Astrocyte (in vitro differentiated cells and primary cell): ENCODE measurements at regions not wholly inside any gene's neighbourhood (a gene's known extent, or its start where the extent isn't known, plus 50 kb on each side); places are given as distances from the start of the nearest gene placed in this dataset.

Source experiments
- DNase-seq: peaks from one replicate; pipeline ENCODE4 v3.0.0-alpha.2; 2010; ENCODE audit warnings: low read depth
- FAIRE-seq: peaks from 2 replicates; lab custom pipeline; 2011; peaks lifted over from hg19 to GRCh38; lab: Jason Lieb, UNC
- H2AFZ ChIP-seq: 2 replicates; pipeline ENCODE4 v1.6.0; 2012; ENCODE audit warnings: low read depth, low read length, inconsistent platforms
- H3K27ac ChIP-seq: 2 replicates; pipeline ENCODE4 v1.5.1; 2011; ENCODE audit warnings: low read depth, low read length, inconsistent platforms
- H3K27me3 ChIP-seq: 2 replicates; pipeline ENCODE4 v1.6.0; 2011; ENCODE audit warnings: low read length, inconsistent platforms; ENCODE audit not compliant: insufficient read depth
- H3K36me3 ChIP-seq: 2 replicates; pipeline ENCODE4 v1.5.1; 2011; ENCODE audit warnings: low read length, inconsistent platforms; ENCODE audit not compliant: insufficient read depth
- H3K4me1 ChIP-seq: 2 replicates; pipeline ENCODE4 v1.5.1; 2011; ENCODE audit warnings: low read length, inconsistent platforms; ENCODE audit not compliant: insufficient read depth
- H3K4me2 ChIP-seq: 2 replicates; pipeline ENCODE4 v1.6.0; 2012; ENCODE audit warnings: low read length, inconsistent platforms
- H3K4me3 ChIP-seq: 2 replicates; pipeline ENCODE4 v1.5.1; 2011; ENCODE audit warnings: low read depth, mild to moderate bottlenecking, low read length, inconsistent platforms; ENCODE audit not compliant: insufficient read depth
- H3K79me2 ChIP-seq: 2 replicates; pipeline ENCODE4 v1.6.0; 2012; ENCODE audit warnings: mild to moderate bottlenecking, low read length, inconsistent platforms; ENCODE audit not compliant: insufficient read depth
- H3K9ac ChIP-seq: 2 replicates; pipeline ENCODE4 v1.6.0; 2012; ENCODE audit warnings: mild to moderate bottlenecking, low read length, inconsistent platforms
- H3K9me3 ChIP-seq: 2 replicates; pipeline ENCODE4 v1.5.1; 2012; ENCODE audit warnings: low read depth, mild to moderate bottlenecking, low read length, inconsistent platforms; ENCODE audit not compliant: insufficient read depth
- H4K20me1 ChIP-seq: 2 replicates; pipeline ENCODE4 v1.6.0; 2012; ENCODE audit warnings: low read length, inconsistent platforms; ENCODE audit not compliant: insufficient read depth
- H3K27ac Mint-ChIP-seq: one replicate; pipeline ENCODE4 v1.8.0; 2021; ENCODE audit warnings: mild to moderate bottlenecking, mixed read lengths; ENCODE audit not compliant: unreplicated experiment
- H3K27me3 Mint-ChIP-seq: one replicate; pipeline ENCODE4 v1.8.0; 2021; ENCODE audit warnings: low read depth, mixed read lengths; ENCODE audit not compliant: unreplicated experiment
- H3K36me3 Mint-ChIP-seq: one replicate; pipeline ENCODE4 v1.8.0; 2021; ENCODE audit warnings: low read depth, mixed read lengths; ENCODE audit not compliant: unreplicated experiment
- H3K4me1 Mint-ChIP-seq: one replicate; pipeline ENCODE4 v1.8.0; 2021; ENCODE audit warnings: low read depth, mixed read lengths; ENCODE audit not compliant: unreplicated experiment
- H3K4me3 Mint-ChIP-seq: one replicate; pipeline ENCODE4 v1.8.0; 2021; ENCODE audit warnings: mild to moderate bottlenecking, moderate library complexity, mixed read lengths; ENCODE audit not compliant: unreplicated experiment
- H3K9me3 Mint-ChIP-seq: one replicate; pipeline ENCODE4 v1.8.0; 2021; ENCODE audit warnings: mild to moderate bottlenecking, mixed read lengths; ENCODE audit not compliant: unreplicated experiment
- EZH2 ChIP-seq: IDR thresholded peaks from 2 replicates; pipeline ENCODE4 v1.6.1; 2012; ENCODE audit warnings: mild to moderate bottlenecking, low read length, inconsistent platforms; ENCODE audit not compliant: insufficient read depth
- TF ChIP-seq, protein P1 (sequence below): IDR thresholded peaks from 2 replicates; pipeline ENCODE4 v1.5.1; 2011; ENCODE audit warnings: low read depth, mild to moderate bottlenecking, inconsistent platforms, low read length, moderate library complexity; ENCODE audit not compliant: insufficient read depth

DNA sequence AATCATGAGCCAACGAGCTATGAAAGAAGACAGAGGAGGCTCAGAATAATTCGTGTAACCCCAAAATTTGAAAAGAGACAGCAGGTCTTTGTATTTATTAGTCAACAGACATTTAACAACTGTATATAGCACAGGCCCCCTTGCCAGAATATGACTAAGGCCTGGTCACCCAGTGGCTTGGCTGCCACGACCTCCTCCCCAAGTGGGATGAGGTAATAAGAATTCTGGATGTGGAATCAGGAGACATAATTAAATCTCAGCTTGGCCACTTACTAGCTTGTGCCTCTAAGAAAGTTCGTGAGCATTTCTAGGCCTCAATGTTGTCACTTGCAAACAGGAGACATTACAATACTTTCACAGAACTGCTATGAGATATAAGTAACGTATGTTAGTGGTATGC lies 134.2 kb upstream of the TNFSF4 start:
- no peak overlapping the region for H2AFZ ChIP-seq
- no peaks in the 10 kb centered on the region for H3K27me3 ChIP-seq
- H3K27ac ChIP-seq: peak overlapping the region; percentile 75
- TF ChIP-seq, protein P1, sequence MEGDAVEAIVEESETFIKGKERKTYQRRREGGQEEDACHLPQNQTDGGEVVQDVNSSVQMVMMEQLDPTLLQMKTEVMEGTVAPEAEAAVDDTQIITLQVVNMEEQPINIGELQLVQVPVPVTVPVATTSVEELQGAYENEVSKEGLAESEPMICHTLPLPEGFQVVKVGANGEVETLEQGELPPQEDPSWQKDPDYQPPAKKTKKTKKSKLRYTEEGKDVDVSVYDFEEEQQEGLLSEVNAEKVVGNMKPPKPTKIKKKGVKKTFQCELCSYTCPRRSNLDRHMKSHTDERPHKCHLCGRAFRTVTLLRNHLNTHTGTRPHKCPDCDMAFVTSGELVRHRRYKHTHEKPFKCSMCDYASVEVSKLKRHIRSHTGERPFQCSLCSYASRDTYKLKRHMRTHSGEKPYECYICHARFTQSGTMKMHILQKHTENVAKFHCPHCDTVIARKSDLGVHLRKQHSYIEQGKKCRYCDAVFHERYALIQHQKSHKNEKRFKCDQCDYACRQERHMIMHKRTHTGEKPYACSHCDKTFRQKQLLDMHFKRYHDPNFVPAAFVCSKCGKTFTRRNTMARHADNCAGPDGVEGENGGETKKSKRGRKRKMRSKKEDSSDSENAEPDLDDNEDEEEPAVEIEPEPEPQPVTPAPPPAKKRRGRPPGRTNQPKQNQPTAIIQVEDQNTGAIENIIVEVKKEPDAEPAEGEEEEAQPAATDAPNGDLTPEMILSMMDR: no peak
- TF ChIP-seq EZH2: no peak
- H3K36me3 Mint-ChIP-seq: peaks cover 1% of the 10 kb centered on the region
- H3K4me1 Mint-ChIP-seq: peaks cover 3% of the 10 kb centered on the region
- peak overlapping the region; percentile 26 for H3K9ac ChIP-seq
- H3K4me3 ChIP-seq: no peak overlapping the region
- H3K9me3 Mint-ChIP-seq: no peaks in the 10 kb centered on the region
- H3K9me3 ChIP-seq: no peaks in the 10 kb centered on the region
- no peak overlapping the region for H3K4me3 Mint-ChIP-seq
- H3K27ac Mint-ChIP-seq: no peak overlapping the region
- peak overlapping the region; percentile 35 for H3K4me2 ChIP-seq
- FAIRE-seq (no peak), DNase-seq (peak; percentile 93)
- H3K4me1 ChIP-seq: peaks cover 10% of the 10 kb centered on the region
- no peaks in the 10 kb centered on the region for H3K27me3 Mint-ChIP-seq
- no peaks in the 10 kb centered on the region for H3K79me2 ChIP-seq
- H3K36me3 ChIP-seq: no peaks in the 10 kb centered on the region
- no peaks in the 10 kb centered on the region for H4K20me1 ChIP-seq

DNA sequence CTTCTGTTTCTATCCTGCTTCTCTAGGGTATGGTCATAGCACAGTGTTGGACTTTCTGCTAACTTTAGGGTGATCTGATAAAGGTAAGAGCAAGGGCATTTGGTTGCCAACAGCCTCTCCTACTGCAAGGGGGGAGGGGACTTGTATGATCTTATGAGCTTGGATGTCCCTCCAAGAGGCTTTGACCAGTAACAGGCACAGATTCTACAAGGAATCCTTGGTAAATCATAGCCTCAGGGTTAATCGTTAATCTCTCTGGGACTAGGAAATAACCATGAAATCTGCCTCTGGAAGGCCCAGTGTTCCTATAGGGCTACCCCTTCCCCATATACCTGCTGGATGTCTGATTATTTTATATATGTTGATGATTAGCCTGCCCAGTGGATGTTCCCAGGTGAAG lies 134.8 kb upstream of the TNFSF4 start:
- Mint-ChIP-seq H3K27me3 (no peaks in the 10 kb centered on the region), H3K4me1 (peaks cover 3% of the 10 kb centered on the region), H3K9me3 (no peaks in the 10 kb centered on the region), H3K27ac (no peak overlapping the region), H3K36me3 (peaks cover 1% of the 10 kb centered on the region), H3K4me3 (no peak overlapping the region)
- Histone ChIP-seq H3K4me2 (peak overlapping the region; percentile 35), H3K36me3 (no peaks in the 10 kb centered on the region), H3K27me3 (no peaks in the 10 kb centered on the region), H3K4me1 (peaks cover 10% of the 10 kb centered on the region), H3K27ac (peak overlapping the region; percentile 75), H3K9ac (no peak overlapping the region), H2AFZ (no peak overlapping the region), H4K20me1 (no peaks in the 10 kb centered on the region), H3K4me3 (no peak overlapping the region), H3K79me2 (no peaks in the 10 kb centered on the region), H3K9me3 (no peaks in the 10 kb centered on the region)
- FAIRE-seq: no peak
- no peak for DNase-seq
- TF ChIP-seq, protein P1: no peak
- no peak for TF ChIP-seq EZH2

- H3K4me1 ChIP-seq: peaks cover 10% of the 10 kb centered on the region
- no peaks in the 10 kb centered on the region for H3K9me3 Mint-ChIP-seq
- H3K4me3 Mint-ChIP-seq: no peak overlapping the region
- H4K20me1 ChIP-seq: no peaks in the 10 kb centered on the region
- H3K4me1 Mint-ChIP-seq: peaks cover 3% of the 10 kb centered on the region
- no peak overlapping the region for H3K9ac ChIP-seq
- H2AFZ ChIP-seq: no peak overlapping the region
- no peaks in the 10 kb centered on the region for H3K27me3 Mint-ChIP-seq
- no peaks in the 10 kb centered on the region for H3K36me3 ChIP-seq
- TF ChIP-seq, protein P1: no peak
- no peak for TF ChIP-seq EZH2
- H3K9me3 ChIP-seq: no peaks in the 10 kb centered on the region
- H3K36me3 Mint-ChIP-seq: peaks cover 1% of the 10 kb centered on the region
- FAIRE-seq: no peak
- H3K79me2 ChIP-seq: no peaks in the 10 kb centered on the region
- H3K27me3 ChIP-seq: no peaks in the 10 kb centered on the region
- no peak overlapping the region for H3K27ac Mint-ChIP-seq
- DNase-seq: no peak
- H3K4me2 ChIP-seq: no peak overlapping the region
- no peak overlapping the region for H3K27ac ChIP-seq
- no peak overlapping the region for H3K4me3 ChIP-seq
Measured at GRCh38 chr1:173342736-173343135, 134.4 kb upstream of the PRDX6 start.
